Left renal cortex interstitium (tissue), 4 donors: ENCODE measurements at regions not wholly inside any gene's neighbourhood (a gene's known extent, or its start where the extent isn't known, plus 50 kb on each side); places are given as distances from the start of the nearest gene placed in this dataset.

Source experiments
- DNase-seq, 4 donors: peaks; one replicate each; pipeline ENCODE4 v3.0.0-alpha.2; 2013; ENCODE audit warnings: low read depth in 4 of 4, low spot score in 2 of 4, missing footprints in 1 of 4

- no peak for DNase-seq
Measured at GRCh38 chr3:106160396-106160795, 291.6 kb upstream of the CBLB start.

GRCh38 chr3:106161246-106161645 is 292.4 kb upstream of the CBLB start:
- no peak for DNase-seq

- DNase-seq: no peak
Measured at GRCh38 chr3:106167728-106168127, 298.9 kb upstream of the CBLB start.

GRCh38 chr3:106168962-106169750 is 300.3 kb upstream of the CBLB start:
- no peak for DNase-seq

- no peak for DNase-seq
Measured at GRCh38 chr3:106170636-106171035, 301.8 kb upstream of the CBLB start.

GRCh38 chr3:106172101-106172500 is 303.3 kb upstream of the CBLB start:
- no peak for DNase-seq

- no peak for DNase-seq
Measured at GRCh38 chr3:106172780-106173179, 304.0 kb upstream of the CBLB start.

GRCh38 chr3:106175276-106175675 is 306.5 kb upstream of the CBLB start:
- no peak for DNase-seq

GRCh38 chr3:106176734-106177133 is 307.9 kb upstream of the CBLB start:
- no peak for DNase-seq

- DNase-seq: no peak
Measured at GRCh38 chr3:106182950-106183511, 314.2 kb upstream of the CBLB start.

GRCh38 chr3:106183762-106184391 is 315.1 kb upstream of the CBLB start:
- DNase-seq: no peak

- no peak for DNase-seq
Measured at GRCh38 chr3:106184540-106185457, 316.0 kb upstream of the CBLB start.

GRCh38 chr3:106185949-106186348 is 317.1 kb upstream of the CBLB start:
- DNase-seq: no peak

- DNase-seq: no peak
Measured at GRCh38 chr3:106190296-106190695, 321.5 kb upstream of the CBLB start.

- no peak for DNase-seq
Measured at GRCh38 chr3:106191211-106191610, 322.4 kb upstream of the CBLB start.

GRCh38 chr3:106191913-106192312 is 323.1 kb upstream of the CBLB start:
- no peak for DNase-seq

- DNase-seq: no peak
Measured at GRCh38 chr3:106193876-106194275, 325.1 kb upstream of the CBLB start.

GRCh38 chr3:106194726-106195125 is 325.9 kb upstream of the CBLB start:
- no peak for DNase-seq

- no peak for DNase-seq
Measured at GRCh38 chr3:106197532-106198194, 328.9 kb upstream of the CBLB start.

- DNase-seq: peak in 2 of 4 donors; percentile 43 to 48
Measured at GRCh38 chr3:106204160-106204868, 335.5 kb upstream of the CBLB start.
